ENCODE measurements at regions not wholly inside any gene's neighbourhood (a gene's known extent, or its start where the extent isn't known, plus 50 kb on each side); places are given as distances from the start of the nearest gene placed in this dataset.

- Histone ChIP-seq H3K9ac (ENCODE audit: low read length) (no peak overlapping the region), H3K79me2 (ENCODE audit: low read length) (no peaks in the 10 kb centered on the region), H2AFZ (ENCODE audit: low read length) (0 out of 2 replicates have a peak overlapping the region, but pooled peaks have one; percentile 8), H3K4me3 (ENCODE audit: low read length) (no peak overlapping the region), H3K4me2 (ENCODE audit: low read depth, low read length, poor library complexity, severe bottlenecking) (no peak overlapping the region), H3K4me1 (ENCODE audit: low read length) (peaks cover 23% of the 10 kb centered on the region), H3K36me3 (ENCODE audit: insufficient read depth, low read length) (no peaks in the 10 kb centered on the region), H4K20me1 (ENCODE audit: insufficient read depth, low read depth, low read length) (no peaks in the 10 kb centered on the region), H3K27ac (ENCODE audit: low read length) (no peak overlapping the region; the same call in 1 of the 2 replicates), H3K27me3 (ENCODE audit: low read length) (no peaks in the 10 kb centered on the region), H3K9me2 (replicated peaks; ENCODE audit: insufficient read depth, low read length) (no peaks in the 10 kb centered on the region), H3K9me3 (ENCODE audit: low read length) (peaks cover 4% of the 10 kb centered on the region; the same call in 1 of the 2 replicates)
- peak; percentile 89 for DNase-seq
Measured at GRCh38 chr6:159608961-159609651, 83.9 kb downstream of the SOD2 start.

- no peak for DNase-seq
- H4K20me1 ChIP-seq (ENCODE audit: insufficient read depth, low read depth, low read length), result no peaks in the 10 kb centered on the region
- no peaks in the 10 kb centered on the region for H3K9me2 ChIP-seq (replicated peaks; ENCODE audit: insufficient read depth, low read length)
- no peak overlapping the region for H2AFZ ChIP-seq (ENCODE audit: low read length)
- H3K9me3 ChIP-seq (ENCODE audit: low read length), result no peaks in the 10 kb centered on the region
- no peak overlapping the region for H3K27ac ChIP-seq (ENCODE audit: low read length)
- no peak overlapping the region for H3K9ac ChIP-seq (ENCODE audit: low read length)
- H3K4me1 ChIP-seq (ENCODE audit: low read length), result peaks cover 23% of the 10 kb centered on the region
- no peak overlapping the region for H3K4me2 ChIP-seq (ENCODE audit: low read depth, low read length, poor library complexity, severe bottlenecking)
- no peaks in the 10 kb centered on the region for H3K36me3 ChIP-seq (ENCODE audit: insufficient read depth, low read length)
- no peak overlapping the region for H3K4me3 ChIP-seq (ENCODE audit: low read length)
- H3K27me3 ChIP-seq (ENCODE audit: low read length), result no peaks in the 10 kb centered on the region
- H3K79me2 ChIP-seq (ENCODE audit: low read length), result no peaks in the 10 kb centered on the region
Measured at GRCh38 chr6:159606786-159607185, 86.3 kb downstream of the SOD2 start.

GRCh38 chr6:159604443-159604956 lies 88.5 kb downstream of the SOD2 start:
- Histone ChIP-seq H4K20me1 (ENCODE audit: insufficient read depth, low read depth, low read length) (no peaks in the 10 kb centered on the region), H3K4me3 (ENCODE audit: low read length) (no peak overlapping the region), H3K4me1 (ENCODE audit: low read length) (peaks cover 23% of the 10 kb centered on the region), H3K9me3 (ENCODE audit: low read length) (no peaks in the 10 kb centered on the region), H3K27me3 (ENCODE audit: low read length) (no peaks in the 10 kb centered on the region), H3K27ac (ENCODE audit: low read length) (no peak overlapping the region), H3K9me2 (replicated peaks; ENCODE audit: insufficient read depth, low read length) (no peaks in the 10 kb centered on the region), H3K9ac (ENCODE audit: low read length) (no peak overlapping the region), H3K79me2 (ENCODE audit: low read length) (no peaks in the 10 kb centered on the region), H2AFZ (ENCODE audit: low read length) (no peak overlapping the region), H3K36me3 (ENCODE audit: insufficient read depth, low read length) (no peaks in the 10 kb centered on the region), H3K4me2 (ENCODE audit: low read depth, low read length, poor library complexity, severe bottlenecking) (no peak overlapping the region)
- DNase-seq, result no peak

DNA sequence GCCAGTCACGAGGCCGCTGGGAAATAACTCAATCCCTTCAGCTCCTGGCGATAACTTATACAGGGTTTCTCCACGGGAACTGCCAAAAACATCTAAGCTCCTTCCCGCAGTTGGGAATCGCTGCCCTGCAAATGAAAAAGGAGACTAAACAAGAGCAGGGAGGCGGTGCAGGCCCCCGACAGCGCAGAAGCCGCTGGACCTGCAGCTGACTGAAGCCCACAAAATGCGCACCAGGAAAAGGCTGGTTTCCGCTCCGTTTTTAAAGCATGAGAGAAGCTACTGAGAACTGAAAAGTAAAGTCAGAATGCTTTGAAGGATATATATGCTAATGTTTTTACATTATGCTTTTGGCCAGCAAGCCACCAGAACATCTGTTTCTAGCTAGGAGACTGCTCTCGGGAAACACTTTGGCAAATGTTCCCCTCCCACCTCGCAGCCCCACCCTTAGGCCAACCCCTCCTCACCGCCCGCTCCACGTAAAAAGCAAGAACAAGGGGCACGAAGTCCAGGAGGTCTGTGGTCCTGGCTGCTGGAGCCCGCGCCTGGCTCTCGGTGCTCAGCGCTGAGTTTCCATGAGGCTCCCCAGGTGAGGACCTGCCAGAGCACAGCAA lies 90.5 kb downstream of the SOD2 start:
- H3K27me3 ChIP-seq (ENCODE audit: low read length), result no peaks in the 10 kb centered on the region
- H3K4me3 ChIP-seq (ENCODE audit: low read length), result no peak overlapping the region
- H3K36me3 ChIP-seq (ENCODE audit: insufficient read depth, low read length), result no peaks in the 10 kb centered on the region
- no peak overlapping the region for H3K9ac ChIP-seq (ENCODE audit: low read length)
- H3K4me2 ChIP-seq (ENCODE audit: low read depth, low read length, poor library complexity, severe bottlenecking), result no peak overlapping the region
- H3K4me1 ChIP-seq (ENCODE audit: low read length), result peaks cover 7% of the 10 kb centered on the region
- no peak for DNase-seq
- no peaks in the 10 kb centered on the region for H4K20me1 ChIP-seq (ENCODE audit: insufficient read depth, low read depth, low read length)
- no peak overlapping the region for H3K27ac ChIP-seq (ENCODE audit: low read length)
- no peak overlapping the region for H2AFZ ChIP-seq (ENCODE audit: low read length)
- H3K9me3 ChIP-seq (ENCODE audit: low read length), result no peaks in the 10 kb centered on the region
- no peaks in the 10 kb centered on the region for H3K79me2 ChIP-seq (ENCODE audit: low read length)
- no peaks in the 10 kb centered on the region for H3K9me2 ChIP-seq (replicated peaks; ENCODE audit: insufficient read depth, low read length)

- Histone ChIP-seq H3K4me3 (ENCODE audit: low read length) (no peak overlapping the region), H3K27me3 (ENCODE audit: low read length) (no peaks in the 10 kb centered on the region), H3K9ac (ENCODE audit: low read length) (no peak overlapping the region), H4K20me1 (ENCODE audit: insufficient read depth, low read depth, low read length) (no peaks in the 10 kb centered on the region), H3K27ac (ENCODE audit: low read length) (no peak overlapping the region), H3K4me1 (ENCODE audit: low read length) (no peaks in the 10 kb centered on the region), H3K9me3 (ENCODE audit: low read length) (no peaks in the 10 kb centered on the region), H2AFZ (ENCODE audit: low read length) (no peak overlapping the region), H3K36me3 (ENCODE audit: insufficient read depth, low read length) (no peaks in the 10 kb centered on the region), H3K4me2 (ENCODE audit: low read depth, low read length, poor library complexity, severe bottlenecking) (no peak overlapping the region), H3K79me2 (ENCODE audit: low read length) (no peaks in the 10 kb centered on the region), H3K9me2 (replicated peaks; ENCODE audit: insufficient read depth, low read length) (no peaks in the 10 kb centered on the region)
- DNase-seq, result no peak
Measured at GRCh38 chr6:159601211-159601610, 91.8 kb downstream of the SOD2 start.

- H3K27ac ChIP-seq (ENCODE audit: low read length), result no peak overlapping the region
- H3K79me2 ChIP-seq (ENCODE audit: low read length), result no peaks in the 10 kb centered on the region
- no peaks in the 10 kb centered on the region for H3K36me3 ChIP-seq (ENCODE audit: insufficient read depth, low read length)
- H3K4me1 ChIP-seq (ENCODE audit: low read length), result no peaks in the 10 kb centered on the region; the same call in 1 of the 2 replicates
- no peaks in the 10 kb centered on the region for H3K9me3 ChIP-seq (ENCODE audit: low read length)
- H3K9me2 ChIP-seq (replicated peaks; ENCODE audit: insufficient read depth, low read length), result no peaks in the 10 kb centered on the region
- H3K4me2 ChIP-seq (ENCODE audit: low read depth, low read length, poor library complexity, severe bottlenecking), result no peak overlapping the region
- DNase-seq, result no peak
- no peak overlapping the region for H3K9ac ChIP-seq (ENCODE audit: low read length)
- no peak overlapping the region for H3K4me3 ChIP-seq (ENCODE audit: low read length)
- H3K27me3 ChIP-seq (ENCODE audit: low read length), result no peaks in the 10 kb centered on the region
- no peak overlapping the region for H2AFZ ChIP-seq (ENCODE audit: low read length)
- H4K20me1 ChIP-seq (ENCODE audit: insufficient read depth, low read depth, low read length), result no peaks in the 10 kb centered on the region
Measured at GRCh38 chr6:159595173-159595572, 97.9 kb downstream of the SOD2 start.

DNA sequence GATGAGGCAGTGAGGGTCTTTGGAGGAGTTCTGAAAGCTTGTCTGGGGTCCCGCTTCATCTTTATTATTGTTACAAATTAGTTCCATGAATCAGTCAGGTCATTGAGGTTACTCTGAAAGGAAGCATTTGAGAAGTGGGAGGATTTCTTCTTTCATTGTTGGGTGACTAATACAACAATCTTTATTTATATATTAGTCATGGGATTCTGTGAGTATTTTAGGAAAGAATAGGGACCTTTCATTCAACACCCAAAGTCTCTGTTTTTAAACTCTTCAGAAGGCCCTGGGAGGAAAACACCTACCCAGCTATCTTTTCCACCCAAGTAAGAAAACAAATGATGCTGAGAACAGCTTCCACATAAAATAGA lies 98.3 kb downstream of the SOD2 start:
- no peak overlapping the region for H3K27ac ChIP-seq (ENCODE audit: low read length)
- H3K4me2 ChIP-seq (ENCODE audit: low read depth, low read length, poor library complexity, severe bottlenecking), result no peak overlapping the region
- no peak overlapping the region for H2AFZ ChIP-seq (ENCODE audit: low read length)
- H3K9me2 ChIP-seq (replicated peaks; ENCODE audit: insufficient read depth, low read length), result no peaks in the 10 kb centered on the region
- H3K27me3 ChIP-seq (ENCODE audit: low read length), result no peaks in the 10 kb centered on the region
- H3K79me2 ChIP-seq (ENCODE audit: low read length), result no peaks in the 10 kb centered on the region
- no peaks in the 10 kb centered on the region for H3K36me3 ChIP-seq (ENCODE audit: insufficient read depth, low read length)
- no peaks in the 10 kb centered on the region; the same call in 1 of the 2 replicates for H3K4me1 ChIP-seq (ENCODE audit: low read length)
- no peak overlapping the region for H3K9ac ChIP-seq (ENCODE audit: low read length)
- H3K9me3 ChIP-seq (ENCODE audit: low read length), result no peaks in the 10 kb centered on the region
- H4K20me1 ChIP-seq (ENCODE audit: insufficient read depth, low read depth, low read length), result no peaks in the 10 kb centered on the region
- no peak for DNase-seq
- no peak overlapping the region for H3K4me3 ChIP-seq (ENCODE audit: low read length)

DNA sequence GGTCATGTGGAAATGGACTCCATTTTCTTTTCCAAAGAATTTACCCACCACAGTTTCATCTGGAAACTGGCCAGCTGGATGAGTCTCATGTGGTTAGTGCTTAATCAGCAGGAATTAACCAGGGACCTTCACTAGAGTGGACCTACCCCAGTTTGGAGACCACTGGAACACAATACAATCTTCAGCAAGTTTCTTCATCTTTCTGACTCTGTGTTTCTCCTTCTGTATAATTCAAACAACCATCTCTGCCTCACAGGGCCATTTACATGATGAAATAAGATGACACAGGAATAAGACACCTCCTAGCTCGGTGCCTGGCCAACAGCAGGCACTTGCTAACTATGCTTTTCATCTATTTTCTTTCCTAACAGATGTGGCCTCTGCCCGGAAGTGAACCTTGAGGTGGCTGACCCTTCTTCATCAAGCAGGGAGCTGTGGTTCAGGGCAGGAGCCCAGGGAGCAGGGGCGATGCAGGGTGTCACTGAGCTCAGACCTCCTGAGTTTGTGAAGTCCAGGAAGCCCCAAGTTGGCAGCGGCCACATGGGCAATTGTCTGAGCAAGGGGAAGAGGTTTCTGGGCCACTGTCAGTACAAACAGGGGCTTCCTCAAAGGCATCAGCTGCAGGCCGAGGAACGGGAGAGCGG lies 98.8 kb downstream of the SOD2 start:
- H3K9ac ChIP-seq (ENCODE audit: low read length), result no peak overlapping the region
- no peak overlapping the region for H3K4me2 ChIP-seq (ENCODE audit: low read depth, low read length, poor library complexity, severe bottlenecking)

More for the DNA sequence above, 98.8 kb downstream of the SOD2 start:
- H2AFZ ChIP-seq (ENCODE audit: low read length), result no peak overlapping the region
- no peaks in the 10 kb centered on the region for H3K27me3 ChIP-seq (ENCODE audit: low read length)
- H3K4me3 ChIP-seq (ENCODE audit: low read length), result no peak overlapping the region
- no peaks in the 10 kb centered on the region for H3K36me3 ChIP-seq (ENCODE audit: insufficient read depth, low read length)
- H3K9me3 ChIP-seq (ENCODE audit: low read length), result no peaks in the 10 kb centered on the region
- DNase-seq, result no peak
- no peaks in the 10 kb centered on the region; the same call in 1 of the 2 replicates for H3K4me1 ChIP-seq (ENCODE audit: low read length)
- no peaks in the 10 kb centered on the region for H3K79me2 ChIP-seq (ENCODE audit: low read length)
- H3K27ac ChIP-seq (ENCODE audit: low read length), result no peak overlapping the region
- H3K9me2 ChIP-seq (replicated peaks; ENCODE audit: insufficient read depth, low read length), result no peaks in the 10 kb centered on the region
- no peaks in the 10 kb centered on the region for H4K20me1 ChIP-seq (ENCODE audit: insufficient read depth, low read depth, low read length)

Data from Karpas-422 (cell line).